H1 (cell line): ENCODE measurements at regions not wholly inside any gene's neighbourhood (a gene's known extent, or its start where the extent isn't known, plus 50 kb on each side); places are given as distances from the start of the nearest gene placed in this dataset.

Experiments
- CTCF ChIA-PET: fragments of 300-600 bp; sonication (Branson Sonifier 250); formaldehyde crosslinking; loops from one replicate; lab custom pipeline; 2021; ENCODE audit not compliant: partially characterized antibody; lab: Charles Lee
- POLR2A ChIA-PET: fragments of 300-600 bp; sonication (Branson Sonifier 250); formaldehyde crosslinking; loops from one replicate; lab custom pipeline; 2021; ENCODE audit warnings: inconsistent platforms; ENCODE audit not compliant: partially characterized antibody; lab: Charles Lee
- DNase-seq, 2 experiments: peaks; one replicate each; pipeline versions ENCODE4 v3.0.0 to v3.0.0-alpha.2; 2010 to 2022; ENCODE audit warnings: low spot score in 2 of 2, low read depth in 1 of 2, mixed read lengths in 1 of 2
- FAIRE-seq: peaks from 2 replicates; lab custom pipeline; 2011; peaks lifted over from hg19 to GRCh38; lab: Jason Lieb, UNC
- H2AFZ ChIP-seq: 2 replicates; pipeline ENCODE4 v1.8.1; 2012; ENCODE audit warnings: low read length, inconsistent platforms
- H2AK5ac ChIP-seq: 2 replicates; pipeline ENCODE4 v1.6.1; 2013; ENCODE audit warnings: low read depth, low read length
- H2BK120ac ChIP-seq: replicated peaks from 2 replicates; pipeline ENCODE3; 2013; ENCODE audit warnings: low read depth, low read length, inconsistent platforms
- H2BK12ac ChIP-seq: 2 replicates; pipeline ENCODE4 v1.6.1; 2013; ENCODE audit warnings: low read depth, low read length
- H2BK15ac ChIP-seq: 2 replicates; pipeline ENCODE4 v1.6.1; 2013; ENCODE audit warnings: low read length
- H2BK20ac ChIP-seq: 2 replicates; pipeline ENCODE4 v1.6.1; 2013; ENCODE audit warnings: low read length
- H2BK5ac ChIP-seq: 2 replicates; pipeline ENCODE4 v1.6.1; 2013; ENCODE audit warnings: low read depth, low read length
- H3K14ac ChIP-seq: 2 replicates; pipeline ENCODE4 v1.6.1; 2013; ENCODE audit warnings: inconsistent platforms; ENCODE audit not compliant: insufficient read length
- H3K18ac ChIP-seq: 2 replicates; pipeline ENCODE4 v1.6.1; 2013; ENCODE audit warnings: low read length; ENCODE audit errors: extremely low read depth
- H3K23ac ChIP-seq: 2 replicates; pipeline ENCODE4 v1.6.1; 2013; ENCODE audit warnings: inconsistent platforms; ENCODE audit not compliant: insufficient read length
- H3K23me2 ChIP-seq: 2 replicates; pipeline ENCODE4 v1.6.1; 2013; ENCODE audit warnings: low read depth, low read length
- H3K27ac ChIP-seq: 2 replicates; pipeline ENCODE4 v1.6.1; 2011; ENCODE audit warnings: low read depth, low read length, inconsistent platforms
- H3K27me3 ChIP-seq, 4 experiments: replicated peaks in 1 of 4; 1 replicate in 1 of 4; 2 replicates in 3 of 4; pipeline versions ENCODE4 v1.6.1 to v1.8.1; 2011 to 2013; ENCODE audit warnings: low read length in 3 of 4, mild to moderate bottlenecking in 3 of 4, inconsistent platforms in 2 of 4, mixed read lengths in 2 of 4, moderate library complexity in 1 of 4; ENCODE audit not compliant: control insufficient read depth in 3 of 4, insufficient read depth in 3 of 4; ENCODE audit errors: extremely low read depth in 1 of 4
- H3K36me3 ChIP-seq, 4 experiments: 2 replicates each; pipeline versions ENCODE4 v1.6.1 to v1.8.1; 2011 to 2013; ENCODE audit warnings: mild to moderate bottlenecking in 4 of 4, low read length in 3 of 4, moderate library complexity in 2 of 4, control low read depth in 1 of 4, inconsistent platforms in 1 of 4; ENCODE audit not compliant: insufficient read depth in 4 of 4, control insufficient read depth in 2 of 4
- H3K4ac ChIP-seq: replicated peaks from 2 replicates; pipeline ENCODE3; 2013; ENCODE audit warnings: low read length, low read depth, mixed read lengths, inconsistent platforms; ENCODE audit not compliant: insufficient read length
- H3K4me1 ChIP-seq, 4 experiments: replicated peaks in 1 of 4; 1 replicate in 1 of 4; 2 replicates in 3 of 4; pipeline versions ENCODE4 v1.6.1 to v1.8.1; 2011 to 2013; ENCODE audit warnings: low read length in 3 of 4, inconsistent platforms in 2 of 4, mixed read lengths in 1 of 4; ENCODE audit not compliant: insufficient read depth in 4 of 4, control insufficient read depth in 3 of 4
- H3K4me2 ChIP-seq, 2 experiments: 2 replicates each; pipeline versions ENCODE4 v1.6.1 to v1.8.1; 2011 to 2013; ENCODE audit warnings: low read depth in 2 of 2, low read length in 2 of 2, control low read depth in 1 of 2, inconsistent platforms in 1 of 2, mild to moderate bottlenecking in 1 of 2; ENCODE audit not compliant: insufficient read depth in 1 of 2
- H3K4me3 ChIP-seq, 4 experiments: fragments of 200-600, 300-600 bp in 1 of 4; sonication (generic), shearing (Covaris generic), sonication (Bioruptor Twin) in 1 of 4; 2 replicates each; pipeline versions ENCODE4 v1.5.1 to v1.8.1; 2011 to 2016; ENCODE audit warnings: low read length in 4 of 4, low read depth in 3 of 4, control low read depth in 2 of 4, inconsistent platforms in 2 of 4, mild to moderate bottlenecking in 2 of 4, mixed read lengths in 1 of 4, moderate library complexity in 1 of 4; ENCODE audit not compliant: insufficient read depth in 2 of 4; ENCODE audit errors: extremely low read depth in 1 of 4
- H3K56ac ChIP-seq: replicated peaks from 2 replicates; pipeline ENCODE3; 2013; ENCODE audit warnings: low read depth, mild to moderate bottlenecking, mixed read lengths, low read length, inconsistent platforms; ENCODE audit not compliant: insufficient read length
- H3K79me1 ChIP-seq: 2 replicates; pipeline ENCODE4 v1.6.1; 2013; ENCODE audit warnings: low read depth, low read length, control low read depth
- H3K79me2 ChIP-seq, 2 experiments: 2 replicates each; pipeline versions ENCODE4 v1.6.1 to v1.8.1; 2012 to 2013; ENCODE audit warnings: low read length in 2 of 2, mild to moderate bottlenecking in 2 of 2, inconsistent platforms in 1 of 2; ENCODE audit not compliant: insufficient read depth in 2 of 2, control insufficient read depth in 1 of 2
- H3K9ac ChIP-seq, 4 experiments: replicated peaks in 1 of 4; 1 replicate in 1 of 4; 2 replicates in 3 of 4; pipeline versions ENCODE4 v1.6.1 to v1.8.1; 2011 to 2013; ENCODE audit warnings: low read depth in 3 of 4, low read length in 3 of 4, control low read depth in 2 of 4, mild to moderate bottlenecking in 2 of 4, moderate library complexity in 2 of 4, inconsistent platforms in 1 of 4; ENCODE audit errors: extremely low read depth in 1 of 4
- H3K9me3 ChIP-seq, 2 experiments: 2 replicates each; pipeline versions ENCODE4 v1.6.1 to v1.8.1; 2012 to 2013; ENCODE audit warnings: mild to moderate bottlenecking in 2 of 2, moderate library complexity in 2 of 2, control low read depth in 1 of 2, inconsistent platforms in 1 of 2, low read depth in 1 of 2, low read length in 1 of 2, mixed read lengths in 1 of 2; ENCODE audit not compliant: insufficient read depth in 2 of 2
- H4K20me1 ChIP-seq, 2 experiments: replicated peaks in 1 of 2; 2 replicates each; pipeline versions ENCODE3 to v1.8.1; 2011 to 2013; ENCODE audit warnings: inconsistent platforms in 2 of 2, low read length in 2 of 2, mild to moderate bottlenecking in 1 of 2; ENCODE audit not compliant: insufficient read depth in 2 of 2, control insufficient read depth in 1 of 2
- H4K5ac ChIP-seq: 2 replicates; pipeline ENCODE4 v1.6.1; 2013; ENCODE audit warnings: low read length, low read depth, mixed read lengths, inconsistent platforms; ENCODE audit not compliant: insufficient read length
- H4K8ac ChIP-seq: 2 replicates; pipeline ENCODE4 v1.8.0; 2013; ENCODE audit warnings: mild to moderate bottlenecking, moderate library complexity, low read length, inconsistent platforms; ENCODE audit not compliant: insufficient read depth; ENCODE audit errors: extremely low read depth
- H4K91ac ChIP-seq: replicated peaks from 2 replicates; pipeline ENCODE3; 2013; ENCODE audit warnings: low read length, mixed read lengths, inconsistent platforms; ENCODE audit not compliant: insufficient read length
- ASH2L ChIP-seq: fragments of 200-600, 300-600 bp; sonication (generic); IDR thresholded peaks from one replicate; pipeline ENCODE4 v1.7.1; 2017; ENCODE audit warnings: low read length
- BRCA1 ChIP-seq: IDR thresholded peaks from 2 replicates; pipeline ENCODE4 v1.6.1; 2012; ENCODE audit warnings: low read depth, low read length, improper control_type of control experiment
- CBX8 ChIP-seq: fragments of 300-800, 300-1000 bp; sonication (generic); IDR thresholded peaks from 2 replicates; pipeline ENCODE4 v1.7.1; 2016; ENCODE audit warnings: low read depth, low read length, borderline replicate concordance
- CHD2 ChIP-seq: IDR thresholded peaks from 2 replicates; pipeline ENCODE4 v1.6.1; 2012; ENCODE audit warnings: low read length, improper control_type of control experiment
- CREB1 ChIP-seq: IDR thresholded peaks from 2 replicates; pipeline ENCODE4 v1.6.1; 2012; ENCODE audit warnings: inconsistent platforms
- JUN ChIP-seq: IDR thresholded peaks from 2 replicates; pipeline ENCODE4 v1.6.1; 2011; ENCODE audit warnings: low read depth, mild to moderate bottlenecking, improper control_type of control experiment, low read length
- KDM1A ChIP-seq: fragments of 200-600, 300-600 bp; sonication (generic); IDR thresholded peaks from 2 replicates; pipeline ENCODE4 v1.7.1; 2016; ENCODE audit warnings: mild to moderate bottlenecking, low read length, borderline replicate concordance
- KDM5A ChIP-seq: fragments of 200-600 bp; IDR thresholded peaks from 2 replicates; pipeline ENCODE4 v1.7.1; 2012; ENCODE audit warnings: mild to moderate bottlenecking, low read length, inconsistent platforms, mixed read lengths
- POU5F1 ChIP-seq: IDR thresholded peaks from 2 replicates; pipeline ENCODE4 v1.6.1; 2011; ENCODE audit warnings: low read depth, mild to moderate bottlenecking, low read length, moderate library complexity
- RBBP5 ChIP-seq: IDR thresholded peaks from 2 replicates; pipeline ENCODE4 v1.7.1; 2012; ENCODE audit warnings: low read depth, mild to moderate bottlenecking, inconsistent platforms, low read length, moderate library complexity, borderline replicate concordance
- SP2 ChIP-seq: IDR thresholded peaks from 2 replicates; pipeline ENCODE4 v1.6.1; 2012; ENCODE audit warnings: mild to moderate bottlenecking, low read length, inconsistent platforms
- TAF1 ChIP-seq: IDR thresholded peaks from 2 replicates; pipeline ENCODE4 v1.6.1; 2011; ENCODE audit warnings: mild to moderate bottlenecking, low read depth, low read length
- TEAD4 ChIP-seq: IDR thresholded peaks from 2 replicates; pipeline ENCODE4 v1.6.1; 2012; ENCODE audit warnings: low read depth, low read length, inconsistent platforms, mixed read lengths
- ZNF274 ChIP-seq: IDR thresholded peaks from 2 replicates; pipeline ENCODE4 v1.7.0; 2012; ENCODE audit warnings: low read length, borderline replicate concordance; ENCODE audit errors: extremely low read depth
- WGBS, 2 experiments: shearing (Covaris generic) in 1 of 2; methylation state at CpG; one replicate each; pipeline versions ENCODE4 v1.1.6 to v1.1.7; 2013 to 2015; ENCODE audit warnings: low lambda C conversion rate in 2 of 2, mixed read lengths in 2 of 2, inconsistent platforms in 1 of 2, low coverage in 1 of 2, missing lambda C conversion rate in 1 of 2; ENCODE audit not compliant: insufficient replicate concordance in 2 of 2, insufficient coverage in 1 of 2, insufficient read length in 1 of 2; ENCODE audit errors: extremely low coverage in 1 of 2, missing lambda C conversion rate in 1 of 2; 5-methylcytosine and 5-hydroxymethylcytosine counted together
- TF ChIP-seq, protein P1 (sequence below): IDR thresholded peaks from 2 replicates; pipeline ENCODE4 v1.6.1; 2012; ENCODE audit warnings: inconsistent platforms

DNA sequence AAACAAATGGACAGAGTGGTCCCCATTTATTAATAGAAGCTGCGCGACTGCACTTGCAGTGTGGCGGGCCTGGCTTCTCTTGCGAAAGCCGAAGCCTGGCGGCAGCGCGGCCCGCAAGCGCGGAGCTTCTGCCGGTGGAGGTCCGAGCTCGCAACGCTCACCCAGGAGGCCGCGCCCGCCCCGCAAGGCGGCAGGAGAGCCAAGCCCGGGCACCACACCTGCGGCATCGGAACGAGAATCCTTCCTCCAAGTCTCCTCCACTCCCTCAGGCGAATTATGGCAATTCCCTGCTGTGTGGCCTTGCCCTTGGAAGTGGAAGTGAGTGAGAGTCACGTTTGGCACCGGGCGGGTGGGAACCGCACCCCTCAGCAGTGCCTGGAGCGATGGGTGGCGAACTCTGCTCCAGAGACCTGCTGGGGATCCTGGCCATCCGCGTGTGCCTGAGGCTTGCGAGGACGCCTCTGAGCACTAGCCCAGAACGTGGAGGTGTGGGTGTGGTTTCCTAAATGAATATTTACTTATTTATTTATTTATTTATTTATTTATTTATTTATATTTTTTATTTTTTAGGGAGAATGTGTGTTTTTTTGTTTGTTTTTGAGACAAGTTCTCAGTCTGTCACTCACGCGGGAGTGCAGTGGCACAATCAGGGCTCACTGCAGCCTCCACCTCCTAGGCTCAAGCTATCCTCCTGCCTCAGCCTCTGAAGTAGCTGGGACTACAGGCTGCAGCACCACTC is 133.7 kb upstream of the UBE2E1 start:
- H3K9me3 ChIP-seq = no peaks in the 10 kb centered on the region
- peak overlapping the region; percentile 24; the same call in 1 of the 2 replicates for H2AFZ ChIP-seq
- H3K4me1 ChIP-seq = peaks cover 0 to 4% (median under 1%) of the 10 kb centered on the region in 4 experiments; a peak in 3 of 7 replicates
- no peak overlapping the region for H3K9ac ChIP-seq
- no peak for DNase-seq
- no peak overlapping the region for H3K4me3 ChIP-seq
- H3K4ac ChIP-seq = no peak overlapping the region
- no peaks in the 10 kb centered on the region for H3K23me2 ChIP-seq
- no peaks in the 10 kb centered on the region for H3K79me2 ChIP-seq
- H2BK20ac ChIP-seq = no peak overlapping the region
- H2BK12ac ChIP-seq = no peak overlapping the region
- H3K56ac ChIP-seq = no peak overlapping the region
- H4K8ac ChIP-seq = no peak overlapping the region; the same call in 1 of the 2 replicates
- ChIA-PET POLR2A (no interaction called here), CTCF (interaction anchor here (1.1 kb wide), 2 partner anchors 10 to 23 kb away, joined by 3 read pairs; no protein-coding TSS in a partner anchor)
- H3K23ac ChIP-seq = no peak overlapping the region
- no peak overlapping the region for H2BK5ac ChIP-seq
- H3K27me3 ChIP-seq = no peaks in the 10 kb centered on the region
- H4K5ac ChIP-seq = no peak overlapping the region
- no peak overlapping the region for H2AK5ac ChIP-seq
- H2BK15ac ChIP-seq = peak overlapping the region; percentile 40; the same call in 1 of the 2 replicates
- 94% methylated on average over 37 of the region's 38 CpGs; no CpG with 5 or more reads in 1 of the 2 experiments for WGBS, 2 experiments
- H4K91ac ChIP-seq = no peak overlapping the region
- H3K27ac ChIP-seq = no peak overlapping the region
- H4K20me1 ChIP-seq = no peaks in the 10 kb centered on the region
- no peak overlapping the region for H3K4me2 ChIP-seq
- no peak overlapping the region for H3K18ac ChIP-seq
- H3K14ac ChIP-seq = no peak overlapping the region
- no peak for FAIRE-seq
- no peaks in the 10 kb centered on the region for H3K36me3 ChIP-seq
- H2BK120ac ChIP-seq = no peak overlapping the region
- no peaks in the 10 kb centered on the region for H3K79me1 ChIP-seq
- TF ChIP-seq RBBP5 = no peak
- no peak for TF ChIP-seq ZNF274
- no peak for TF ChIP-seq CHD2
- no peak for TF ChIP-seq POU5F1
- TF ChIP-seq KDM5A = no peak
- no peak for TF ChIP-seq KDM1A
- no peak for TF ChIP-seq ASH2L
- no peak for TF ChIP-seq TAF1
- TF ChIP-seq TEAD4 = no peak
- no peak for TF ChIP-seq BRCA1
- no peak for TF ChIP-seq SP2
- TF ChIP-seq CBX8 = no peak
- no peak for TF ChIP-seq CREB1
- TF ChIP-seq, protein P1, sequence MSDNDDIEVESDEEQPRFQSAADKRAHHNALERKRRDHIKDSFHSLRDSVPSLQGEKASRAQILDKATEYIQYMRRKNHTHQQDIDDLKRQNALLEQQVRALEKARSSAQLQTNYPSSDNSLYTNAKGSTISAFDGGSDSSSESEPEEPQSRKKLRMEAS = no peak
- TF ChIP-seq JUN = no peak
